Smooth muscle cell (in vitro differentiated cells): ENCODE measurements at regions not wholly inside any gene's neighbourhood (a gene's known extent, or its start where the extent isn't known, plus 50 kb on each side); places are given as distances from the start of the nearest gene placed in this dataset.

ENCODE experiments used
- DNase-seq: peaks from one replicate; lab custom pipeline; 2025; ENCODE audit not compliant: unreplicated experiment; lab: John Stamatoyannopoulos, UW
- H2AFZ ChIP-seq: fragments of 200-600 bp; sonication (generic); 2 replicates; pipeline ENCODE4 v1.6.0; 2016; ENCODE audit warnings: antibody characterized with exemption, low read depth, mild to moderate bottlenecking
- H3F3A ChIP-seq: fragments of 200-600 bp; sonication (generic); 2 replicates; pipeline ENCODE4 v1.6.0; 2017; ENCODE audit warnings: antibody characterized with exemption, low read depth
- H3K27ac ChIP-seq: fragments of 200-600 bp; sonication (generic); 2 replicates; pipeline ENCODE4 v1.5.1; 2016; ENCODE audit warnings: low read depth, mild to moderate bottlenecking
- H3K27me3 ChIP-seq: fragments of 200-600 bp; sonication (generic); 2 replicates; pipeline ENCODE4 v1.6.1; 2016; ENCODE audit warnings: low read depth, mild to moderate bottlenecking
- H3K36me3 ChIP-seq: fragments of 200-600 bp; sonication (generic); 2 replicates; pipeline ENCODE4 v1.5.1; 2016; ENCODE audit warnings: low read depth
- H3K4me1 ChIP-seq: fragments of 200-600 bp; sonication (generic); 2 replicates; pipeline ENCODE4 v1.5.1; 2016; ENCODE audit warnings: low read depth
- H3K4me2 ChIP-seq: fragments of 200-600 bp; sonication (generic); 2 replicates; pipeline ENCODE4 v1.6.0; 2016; ENCODE audit warnings: mild to moderate bottlenecking
- H3K4me3 ChIP-seq: fragments of 200-600 bp; sonication (generic); 2 replicates; pipeline ENCODE4 v1.5.1; 2016; ENCODE audit warnings: mild to moderate bottlenecking
- H3K79me2 ChIP-seq: fragments of 200-600 bp; sonication (generic); 2 replicates; pipeline ENCODE4 v1.6.0; 2016; ENCODE audit warnings: low read depth, mild to moderate bottlenecking
- H3K9ac ChIP-seq: fragments of 200-600 bp; sonication (generic); 2 replicates; pipeline ENCODE4 v1.6.0; 2016; ENCODE audit warnings: low read depth
- H3K9me3 ChIP-seq: fragments of 200-600 bp; sonication (generic); replicated peaks from 2 replicates; pipeline ENCODE4 v1.5.1; 2016; ENCODE audit warnings: low read depth
- H4K20me1 ChIP-seq: fragments of 200-600 bp; sonication (generic); 2 replicates; pipeline ENCODE4 v1.6.0; 2016; ENCODE audit warnings: low read depth
- WGBS: methylation state at CpG from one replicate; pipeline ENCODE4 v1.1.7; 2016; ENCODE audit warnings: low lambda C conversion rate; 5-methylcytosine and 5-hydroxymethylcytosine counted together
- TF ChIP-seq, protein P1 (sequence below): fragments of 200-600 bp; sonication (generic); IDR thresholded peaks from 2 replicates; pipeline ENCODE4 v1.5.1; 2017; ENCODE audit warnings: borderline replicate concordance, mild to moderate bottlenecking, antibody characterized with exemption; ENCODE audit not compliant: insufficient read depth, poor library complexity, severe bottlenecking

DNA sequence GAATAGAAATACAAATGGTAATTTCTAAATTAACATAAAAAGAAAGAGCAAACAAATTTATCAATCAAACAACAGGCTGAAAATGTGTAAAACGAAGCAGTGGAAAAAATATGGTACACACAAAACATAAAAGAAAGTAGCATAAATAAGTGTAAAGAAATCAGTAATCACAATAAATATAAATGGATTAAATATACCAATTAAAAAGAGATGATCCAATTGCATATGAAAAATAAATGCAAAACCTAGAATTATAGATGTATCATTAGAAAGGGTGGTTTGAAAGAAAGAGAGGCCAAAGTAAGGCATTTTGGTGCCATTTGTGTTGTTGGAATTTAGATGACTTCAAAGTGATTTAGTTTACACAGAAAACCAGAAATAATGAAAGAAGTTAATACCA, 202.2 kb downstream of the PTBP2 start:
- 53% methylated on average over 1 of the region's 1 CpG for WGBS
- H3K4me1 ChIP-seq, result no peaks in the 10 kb centered on the region
- no peak overlapping the region for H2AFZ ChIP-seq
- H3K79me2 ChIP-seq, result no peaks in the 10 kb centered on the region
- no peak overlapping the region for H3K9ac ChIP-seq
- H3K9me3 ChIP-seq, result no peaks in the 10 kb centered on the region
- no peak overlapping the region for H3K4me3 ChIP-seq
- no peak overlapping the region for H3K4me2 ChIP-seq
- no peaks in the 10 kb centered on the region for H3K27me3 ChIP-seq
- H3F3A ChIP-seq, result no peaks in the 10 kb centered on the region
- no peak for DNase-seq
- no peak overlapping the region for H3K27ac ChIP-seq
- no peaks in the 10 kb centered on the region for H3K36me3 ChIP-seq
- no peaks in the 10 kb centered on the region for H4K20me1 ChIP-seq
- TF ChIP-seq, protein P1, sequence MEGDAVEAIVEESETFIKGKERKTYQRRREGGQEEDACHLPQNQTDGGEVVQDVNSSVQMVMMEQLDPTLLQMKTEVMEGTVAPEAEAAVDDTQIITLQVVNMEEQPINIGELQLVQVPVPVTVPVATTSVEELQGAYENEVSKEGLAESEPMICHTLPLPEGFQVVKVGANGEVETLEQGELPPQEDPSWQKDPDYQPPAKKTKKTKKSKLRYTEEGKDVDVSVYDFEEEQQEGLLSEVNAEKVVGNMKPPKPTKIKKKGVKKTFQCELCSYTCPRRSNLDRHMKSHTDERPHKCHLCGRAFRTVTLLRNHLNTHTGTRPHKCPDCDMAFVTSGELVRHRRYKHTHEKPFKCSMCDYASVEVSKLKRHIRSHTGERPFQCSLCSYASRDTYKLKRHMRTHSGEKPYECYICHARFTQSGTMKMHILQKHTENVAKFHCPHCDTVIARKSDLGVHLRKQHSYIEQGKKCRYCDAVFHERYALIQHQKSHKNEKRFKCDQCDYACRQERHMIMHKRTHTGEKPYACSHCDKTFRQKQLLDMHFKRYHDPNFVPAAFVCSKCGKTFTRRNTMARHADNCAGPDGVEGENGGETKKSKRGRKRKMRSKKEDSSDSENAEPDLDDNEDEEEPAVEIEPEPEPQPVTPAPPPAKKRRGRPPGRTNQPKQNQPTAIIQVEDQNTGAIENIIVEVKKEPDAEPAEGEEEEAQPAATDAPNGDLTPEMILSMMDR, result no peak

DNA sequence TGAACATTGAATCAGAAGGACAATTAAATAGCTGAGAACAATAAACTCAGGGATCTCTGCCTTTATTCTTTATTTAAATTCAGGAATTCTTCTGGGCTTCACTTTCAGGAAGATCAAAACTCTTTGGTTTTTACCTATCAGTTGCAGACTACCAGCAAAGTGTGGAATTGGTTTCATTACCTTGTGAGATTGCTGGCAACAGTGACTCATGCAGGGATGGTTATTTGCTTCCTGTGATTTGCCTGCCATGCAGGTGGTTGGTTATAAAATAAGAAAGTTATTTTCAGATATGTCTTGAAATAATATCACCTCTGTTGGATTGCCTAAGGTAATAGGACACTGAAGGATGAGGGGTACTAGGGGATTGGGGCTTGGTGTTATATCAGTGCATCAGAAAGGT, 204.6 kb downstream of the PTBP2 start:
- Histone ChIP-seq H3K4me3 (no peak overlapping the region), H3K27ac (no peak overlapping the region), H3K36me3 (no peaks in the 10 kb centered on the region), H4K20me1 (no peaks in the 10 kb centered on the region), H2AFZ (no peak overlapping the region), H3K9me3 (no peaks in the 10 kb centered on the region), H3K27me3 (no peaks in the 10 kb centered on the region), H3K79me2 (no peaks in the 10 kb centered on the region), H3F3A (no peaks in the 10 kb centered on the region), H3K4me1 (no peaks in the 10 kb centered on the region), H3K4me2 (no peak overlapping the region), H3K9ac (no peak overlapping the region)
- DNase-seq, result no peak
- TF ChIP-seq, protein P1, result no peak

DNA sequence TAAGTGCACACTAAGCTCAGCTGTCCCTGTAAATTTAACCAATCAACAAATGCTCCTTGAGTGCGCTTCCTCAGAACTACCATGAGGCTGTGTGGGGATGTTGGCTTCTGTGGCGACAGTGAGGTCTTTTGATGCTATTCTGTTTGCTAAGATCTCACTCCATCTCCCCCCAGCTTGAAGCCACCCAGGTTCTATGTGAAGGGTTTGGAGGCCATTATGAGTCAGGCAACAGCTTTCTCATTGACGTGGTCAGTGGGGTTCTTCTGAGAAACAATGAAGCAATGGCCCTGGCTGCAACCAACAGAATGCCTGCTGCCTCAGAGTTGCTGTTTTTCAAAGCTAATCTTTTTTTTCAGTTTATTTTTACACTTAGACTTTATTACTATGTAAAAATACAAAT, 205.5 kb downstream of the PTBP2 start:
- Histone ChIP-seq H2AFZ (no peak overlapping the region), H3K27me3 (no peaks in the 10 kb centered on the region), H3F3A (no peaks in the 10 kb centered on the region), H3K4me2 (no peak overlapping the region), H3K4me1 (no peaks in the 10 kb centered on the region), H3K79me2 (no peaks in the 10 kb centered on the region), H4K20me1 (no peaks in the 10 kb centered on the region), H3K9me3 (no peaks in the 10 kb centered on the region), H3K4me3 (no peak overlapping the region), H3K36me3 (no peaks in the 10 kb centered on the region), H3K9ac (no peak overlapping the region), H3K27ac (no peak overlapping the region)
- WGBS, result 87% methylated on average over 3 of the region's 3 CpGs
- TF ChIP-seq, protein P1, result no peak
- no peak for DNase-seq

DNA sequence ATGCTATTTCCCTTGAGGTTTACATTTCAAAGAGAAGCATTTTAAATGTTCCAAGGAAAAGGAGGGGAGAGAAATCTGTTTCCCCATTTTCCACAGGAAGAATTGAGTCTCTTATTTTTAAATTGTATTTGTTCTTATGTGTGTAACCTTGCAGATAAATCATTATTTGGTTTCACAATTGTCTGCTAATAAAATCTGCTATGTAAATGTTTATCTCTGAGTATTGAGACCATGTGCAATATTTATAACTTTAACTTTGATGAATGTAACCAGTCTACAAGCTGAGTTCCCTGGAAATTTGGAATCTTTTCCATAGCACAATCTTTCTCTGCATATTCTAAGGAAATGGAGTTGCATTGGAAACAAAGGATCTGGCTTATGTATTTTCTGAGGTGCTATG, 209.6 kb downstream of the PTBP2 start:
- Histone ChIP-seq H3K79me2 (no peaks in the 10 kb centered on the region), H3F3A (no peaks in the 10 kb centered on the region), H3K4me2 (no peak overlapping the region), H4K20me1 (no peaks in the 10 kb centered on the region), H3K9me3 (no peaks in the 10 kb centered on the region), H3K27ac (no peak overlapping the region), H2AFZ (no peak overlapping the region), H3K4me3 (no peak overlapping the region), H3K27me3 (no peaks in the 10 kb centered on the region), H3K9ac (no peak overlapping the region), H3K36me3 (no peaks in the 10 kb centered on the region), H3K4me1 (no peaks in the 10 kb centered on the region)
- TF ChIP-seq, protein P1, result no peak
- no peak for DNase-seq
